ENCODE measurements at regions not wholly inside any gene's neighbourhood (a gene's known extent, or its start where the extent isn't known, plus 50 kb on each side); places are given as distances from the start of the nearest gene placed in this dataset.

DNA sequence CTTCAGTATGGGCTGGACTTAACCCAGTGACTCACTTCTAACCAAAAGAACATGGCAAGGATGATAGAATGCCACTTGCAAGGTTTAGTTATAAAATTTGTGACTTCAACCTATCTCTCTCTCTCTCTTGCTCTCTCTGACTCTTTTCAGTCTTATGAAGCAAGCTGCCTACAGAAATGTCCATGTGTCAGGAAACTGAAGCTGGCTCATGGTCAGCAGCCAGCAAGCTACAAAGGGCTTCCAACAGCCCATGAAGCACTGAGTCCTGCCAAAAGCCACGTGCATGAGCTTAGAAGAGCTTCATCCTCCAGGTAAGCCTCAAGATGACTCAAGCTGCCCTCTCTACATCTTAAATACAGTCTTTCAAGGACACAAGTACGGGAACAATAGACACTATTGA, 100.3 kb downstream of the HS3ST1 start (continued):
- TF ChIP-seq, protein P1, sequence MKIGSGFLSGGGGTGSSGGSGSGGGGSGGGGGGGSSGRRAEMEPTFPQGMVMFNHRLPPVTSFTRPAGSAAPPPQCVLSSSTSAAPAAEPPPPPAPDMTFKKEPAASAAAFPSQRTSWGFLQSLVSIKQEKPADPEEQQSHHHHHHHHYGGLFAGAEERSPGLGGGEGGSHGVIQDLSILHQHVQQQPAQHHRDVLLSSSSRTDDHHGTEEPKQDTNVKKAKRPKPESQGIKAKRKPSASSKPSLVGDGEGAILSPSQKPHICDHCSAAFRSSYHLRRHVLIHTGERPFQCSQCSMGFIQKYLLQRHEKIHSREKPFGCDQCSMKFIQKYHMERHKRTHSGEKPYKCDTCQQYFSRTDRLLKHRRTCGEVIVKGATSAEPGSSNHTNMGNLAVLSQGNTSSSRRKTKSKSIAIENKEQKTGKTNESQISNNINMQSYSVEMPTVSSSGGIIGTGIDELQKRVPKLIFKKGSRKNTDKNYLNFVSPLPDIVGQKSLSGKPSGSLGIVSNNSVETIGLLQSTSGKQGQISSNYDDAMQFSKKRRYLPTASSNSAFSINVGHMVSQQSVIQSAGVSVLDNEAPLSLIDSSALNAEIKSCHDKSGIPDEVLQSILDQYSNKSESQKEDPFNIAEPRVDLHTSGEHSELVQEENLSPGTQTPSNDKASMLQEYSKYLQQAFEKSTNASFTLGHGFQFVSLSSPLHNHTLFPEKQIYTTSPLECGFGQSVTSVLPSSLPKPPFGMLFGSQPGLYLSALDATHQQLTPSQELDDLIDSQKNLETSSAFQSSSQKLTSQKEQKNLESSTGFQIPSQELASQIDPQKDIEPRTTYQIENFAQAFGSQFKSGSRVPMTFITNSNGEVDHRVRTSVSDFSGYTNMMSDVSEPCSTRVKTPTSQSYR (CRISPR knock-in tag; IDR thresholded peaks at IDR 0.05), result no peak
- TF ChIP-seq, protein P2, sequence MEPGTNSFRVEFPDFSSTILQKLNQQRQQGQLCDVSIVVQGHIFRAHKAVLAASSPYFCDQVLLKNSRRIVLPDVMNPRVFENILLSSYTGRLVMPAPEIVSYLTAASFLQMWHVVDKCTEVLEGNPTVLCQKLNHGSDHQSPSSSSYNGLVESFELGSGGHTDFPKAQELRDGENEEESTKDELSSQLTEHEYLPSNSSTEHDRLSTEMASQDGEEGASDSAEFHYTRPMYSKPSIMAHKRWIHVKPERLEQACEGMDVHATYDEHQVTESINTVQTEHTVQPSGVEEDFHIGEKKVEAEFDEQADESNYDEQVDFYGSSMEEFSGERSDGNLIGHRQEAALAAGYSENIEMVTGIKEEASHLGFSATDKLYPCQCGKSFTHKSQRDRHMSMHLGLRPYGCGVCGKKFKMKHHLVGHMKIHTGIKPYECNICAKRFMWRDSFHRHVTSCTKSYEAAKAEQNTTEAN (CRISPR knock-in tag; IDR thresholded peaks at IDR 0.05), result no peak
- TF ChIP-seq, protein P3, sequence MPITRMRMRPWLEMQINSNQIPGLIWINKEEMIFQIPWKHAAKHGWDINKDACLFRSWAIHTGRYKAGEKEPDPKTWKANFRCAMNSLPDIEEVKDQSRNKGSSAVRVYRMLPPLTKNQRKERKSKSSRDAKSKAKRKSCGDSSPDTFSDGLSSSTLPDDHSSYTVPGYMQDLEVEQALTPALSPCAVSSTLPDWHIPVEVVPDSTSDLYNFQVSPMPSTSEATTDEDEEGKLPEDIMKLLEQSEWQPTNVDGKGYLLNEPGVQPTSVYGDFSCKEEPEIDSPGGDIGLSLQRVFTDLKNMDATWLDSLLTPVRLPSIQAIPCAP (CRISPR knock-in tag; IDR thresholded peaks at IDR 0.05), result no peak

DNA sequence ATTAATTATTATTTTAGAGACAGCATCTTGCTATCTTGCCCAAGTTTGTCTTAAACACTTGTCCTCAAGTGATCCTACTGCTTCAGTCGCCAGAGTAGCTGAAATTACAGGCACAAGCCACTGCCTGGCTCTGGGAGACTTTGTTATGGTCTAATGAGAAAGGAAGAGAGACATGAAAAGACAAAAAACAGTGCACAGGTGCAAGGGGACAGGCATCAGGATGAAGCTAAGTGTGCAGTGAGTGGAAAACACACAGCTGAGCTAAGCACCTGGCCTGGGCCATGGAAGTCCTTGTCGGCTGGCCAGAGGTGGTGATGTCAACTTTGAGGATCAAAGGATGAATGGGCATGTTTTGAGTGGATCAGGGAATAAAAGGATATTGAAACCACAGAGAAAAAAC, 102.7 kb downstream of the HS3ST1 start:
- DNase-seq (ENCODE audit: low spot score), result no peak
- Mint-ChIP-seq H3K9me3 (peaks cover 72% of the 10 kb centered on the region), H3K27ac (no peak overlapping the region), H3K27me3 (ENCODE audit: low read depth) (peaks cover 11% of the 10 kb centered on the region), H3K36me3 (peaks cover 65% of the 10 kb centered on the region), H3K4me1 (no peaks in the 10 kb centered on the region), H3K4me3 (no peak overlapping the region)
- ChIA-PET CTCF (no interaction called here), POLR2A (no interaction called here)
- ATAC-seq, result no peak
- TF ChIP-seq ATF1 (CRISPR knock-in tag; IDR thresholded peaks at IDR 0.05), result no peak
- TF ChIP-seq, protein P4, sequence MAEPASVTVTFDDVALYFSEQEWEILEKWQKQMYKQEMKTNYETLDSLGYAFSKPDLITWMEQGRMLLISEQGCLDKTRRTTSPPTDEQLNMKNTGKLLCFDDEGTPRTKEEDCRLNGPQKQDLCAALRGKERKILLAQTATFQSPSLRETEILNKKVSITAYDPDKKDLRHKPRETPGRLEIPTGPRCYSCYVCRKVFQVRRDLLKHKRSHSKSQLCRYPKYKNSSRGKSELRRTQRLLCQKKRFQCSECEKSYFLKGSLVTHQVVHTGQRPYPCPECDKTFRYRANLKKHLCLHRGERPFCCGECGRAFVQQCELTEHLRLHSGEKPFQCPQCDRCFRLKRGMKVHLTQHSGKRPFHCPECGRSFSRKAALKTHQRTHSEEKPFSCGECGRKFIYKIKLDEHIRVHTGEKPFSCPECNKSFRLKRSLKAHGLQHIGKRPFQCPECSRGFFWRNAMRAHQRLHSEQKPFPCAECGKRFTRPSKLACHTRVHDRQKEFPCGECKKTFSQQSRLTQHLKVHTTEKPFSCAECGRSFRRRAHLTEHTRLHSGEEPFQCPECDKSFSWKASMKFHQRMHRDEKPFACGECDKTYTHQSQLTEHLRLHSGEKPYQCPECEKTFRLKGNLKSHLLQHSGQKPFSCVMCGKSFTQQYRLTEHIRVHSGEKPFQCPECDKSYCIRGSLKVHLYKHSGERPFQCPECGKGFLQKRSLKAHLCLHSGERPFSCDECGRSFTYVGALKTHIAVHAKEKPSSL (CRISPR knock-in tag; conservative IDR thresholded peaks at IDR 0.05), result no peak
- TF ChIP-seq, protein P5, sequence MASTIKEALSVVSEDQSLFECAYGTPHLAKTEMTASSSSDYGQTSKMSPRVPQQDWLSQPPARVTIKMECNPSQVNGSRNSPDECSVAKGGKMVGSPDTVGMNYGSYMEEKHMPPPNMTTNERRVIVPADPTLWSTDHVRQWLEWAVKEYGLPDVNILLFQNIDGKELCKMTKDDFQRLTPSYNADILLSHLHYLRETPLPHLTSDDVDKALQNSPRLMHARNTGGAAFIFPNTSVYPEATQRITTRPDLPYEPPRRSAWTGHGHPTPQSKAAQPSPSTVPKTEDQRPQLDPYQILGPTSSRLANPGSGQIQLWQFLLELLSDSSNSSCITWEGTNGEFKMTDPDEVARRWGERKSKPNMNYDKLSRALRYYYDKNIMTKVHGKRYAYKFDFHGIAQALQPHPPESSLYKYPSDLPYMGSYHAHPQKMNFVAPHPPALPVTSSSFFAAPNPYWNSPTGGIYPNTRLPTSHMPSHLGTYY (CRISPR knock-in tag; IDR thresholded peaks at IDR 0.05), result no peak

DNA sequence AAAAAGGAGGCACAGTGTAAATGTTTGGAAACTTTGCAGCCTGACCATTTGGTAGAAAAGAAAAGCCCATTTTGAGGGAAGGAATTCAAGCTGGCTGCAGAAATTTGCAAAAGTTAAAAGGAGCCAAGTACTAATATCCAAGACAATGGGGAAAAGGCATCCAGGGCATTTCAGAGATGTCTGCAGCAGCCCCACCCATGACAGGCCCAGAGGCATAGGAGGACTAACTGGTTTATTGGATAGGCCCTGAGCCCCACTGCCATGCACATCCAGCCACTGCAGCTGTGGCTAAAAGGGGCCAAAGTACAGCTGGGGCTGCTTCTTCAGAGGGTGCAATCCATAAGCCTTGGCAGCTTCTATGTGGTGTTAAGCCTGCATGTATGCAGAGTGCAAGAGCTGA, 104.9 kb downstream of the HS3ST1 start:
- POLR2A ChIA-PET, result interaction anchor here (0.6 kb wide), 1 partner anchor 193 kb away, joined by 4 read pairs; no protein-coding TSS in a partner anchor
- Mint-ChIP-seq H3K4me1 (no peaks in the 10 kb centered on the region), H3K4me3 (no peak overlapping the region), H3K9me3 (peaks cover 89% of the 10 kb centered on the region), H3K27ac (no peak overlapping the region), H3K36me3 (peaks cover 81% of the 10 kb centered on the region), H3K27me3 (ENCODE audit: low read depth) (peaks cover 13% of the 10 kb centered on the region)
- CTCF ChIA-PET, result no interaction called here
- DNase-seq (ENCODE audit: low spot score) (no peak), ATAC-seq (no peak)
- TF ChIP-seq RELA (CRISPR knock-in tag; IDR thresholded peaks at IDR 0.05; ENCODE audit: borderline replicate concordance) (no peak), MXD4 (CRISPR knock-in tag; IDR thresholded peaks at IDR 0.05; ENCODE audit: borderline replicate concordance) (no peak), TEAD4 (CRISPR knock-in tag; IDR thresholded peaks at IDR 0.05) (no peak), NR1H2 (CRISPR knock-in tag; IDR thresholded peaks at IDR 0.05) (no peak), ETV6 (CRISPR knock-in tag; IDR thresholded peaks at IDR 0.05) (no peak), CREB1 (CRISPR knock-in tag; IDR thresholded peaks at IDR 0.05) (no peak), MYBL2 (CRISPR knock-in tag; IDR thresholded peaks at IDR 0.05) (no peak)
- TF ChIP-seq, protein P5 (CRISPR knock-in tag; IDR thresholded peaks at IDR 0.05), result no peak
- TF ChIP-seq, protein P6, sequence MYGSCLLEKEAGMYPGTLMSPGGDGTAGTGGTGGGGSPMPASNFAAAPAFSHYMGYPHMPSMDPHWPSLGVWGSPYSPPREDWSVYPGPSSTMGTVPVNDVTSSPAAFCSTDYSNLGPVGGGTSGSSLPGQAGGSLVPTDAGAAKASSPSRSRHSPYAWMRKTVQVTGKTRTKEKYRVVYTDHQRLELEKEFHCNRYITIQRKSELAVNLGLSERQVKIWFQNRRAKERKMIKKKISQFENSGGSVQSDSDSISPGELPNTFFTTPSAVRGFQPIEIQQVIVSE (CRISPR knock-in tag; IDR thresholded peaks at IDR 0.05; ENCODE audit: borderline replicate concordance), result no peak
- TF ChIP-seq, protein P7, sequence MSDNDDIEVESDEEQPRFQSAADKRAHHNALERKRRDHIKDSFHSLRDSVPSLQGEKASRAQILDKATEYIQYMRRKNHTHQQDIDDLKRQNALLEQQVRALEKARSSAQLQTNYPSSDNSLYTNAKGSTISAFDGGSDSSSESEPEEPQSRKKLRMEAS (CRISPR knock-in tag; IDR thresholded peaks at IDR 0.05), result no peak
- TF ChIP-seq, protein P8, sequence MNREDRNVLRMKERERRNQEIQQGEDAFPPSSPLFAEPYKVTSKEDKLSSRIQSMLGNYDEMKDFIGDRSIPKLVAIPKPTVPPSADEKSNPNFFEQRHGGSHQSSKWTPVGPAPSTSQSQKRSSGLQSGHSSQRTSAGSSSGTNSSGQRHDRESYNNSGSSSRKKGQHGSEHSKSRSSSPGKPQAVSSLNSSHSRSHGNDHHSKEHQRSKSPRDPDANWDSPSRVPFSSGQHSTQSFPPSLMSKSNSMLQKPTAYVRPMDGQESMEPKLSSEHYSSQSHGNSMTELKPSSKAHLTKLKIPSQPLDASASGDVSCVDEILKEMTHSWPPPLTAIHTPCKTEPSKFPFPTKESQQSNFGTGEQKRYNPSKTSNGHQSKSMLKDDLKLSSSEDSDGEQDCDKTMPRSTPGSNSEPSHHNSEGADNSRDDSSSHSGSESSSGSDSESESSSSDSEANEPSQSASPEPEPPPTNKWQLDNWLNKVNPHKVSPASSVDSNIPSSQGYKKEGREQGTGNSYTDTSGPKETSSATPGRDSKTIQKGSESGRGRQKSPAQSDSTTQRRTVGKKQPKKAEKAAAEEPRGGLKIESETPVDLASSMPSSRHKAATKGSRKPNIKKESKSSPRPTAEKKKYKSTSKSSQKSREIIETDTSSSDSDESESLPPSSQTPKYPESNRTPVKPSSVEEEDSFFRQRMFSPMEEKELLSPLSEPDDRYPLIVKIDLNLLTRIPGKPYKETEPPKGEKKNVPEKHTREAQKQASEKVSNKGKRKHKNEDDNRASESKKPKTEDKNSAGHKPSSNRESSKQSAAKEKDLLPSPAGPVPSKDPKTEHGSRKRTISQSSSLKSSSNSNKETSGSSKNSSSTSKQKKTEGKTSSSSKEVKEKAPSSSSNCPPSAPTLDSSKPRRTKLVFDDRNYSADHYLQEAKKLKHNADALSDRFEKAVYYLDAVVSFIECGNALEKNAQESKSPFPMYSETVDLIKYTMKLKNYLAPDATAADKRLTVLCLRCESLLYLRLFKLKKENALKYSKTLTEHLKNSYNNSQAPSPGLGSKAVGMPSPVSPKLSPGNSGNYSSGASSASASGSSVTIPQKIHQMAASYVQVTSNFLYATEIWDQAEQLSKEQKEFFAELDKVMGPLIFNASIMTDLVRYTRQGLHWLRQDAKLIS (CRISPR knock-in tag; IDR thresholded peaks at IDR 0.05; ENCODE audit: borderline replicate concordance), result no peak
